ENCODE measurements at regions not wholly inside any gene's neighbourhood (a gene's known extent, or its start where the extent isn't known, plus 50 kb on each side); places are given as distances from the start of the nearest gene placed in this dataset.

GRCh38 chr4:189404271-189404670, 536.4 kb upstream of the FRG1 start:
- TF ChIP-seq POLR2AphosphoS5 (IDR thresholded peaks at IDR 0.05; ENCODE audit: low read depth, low read length) (no peak), REST (IDR thresholded peaks at IDR 0.05; ENCODE audit: insufficient read depth in 1 of 2, low read depth in 2 of 2, low read length in 2 of 2) (no peak), TAF1 (IDR thresholded peaks at IDR 0.05; ENCODE audit: borderline replicate concordance, insufficient read depth, low read length) (no peak), SIN3A (IDR thresholded peaks at IDR 0.05; ENCODE audit: borderline replicate concordance, insufficient read depth, low read length) (no peak), FOXP2 (optimal IDR thresholded peaks at IDR 0.05; ENCODE audit: borderline replicate concordance, extremely low read depth, extremely low read length, insufficient read depth) (no peak)
